ENCODE measurements at regions not wholly inside any gene's neighbourhood (a gene's known extent, or its start where the extent isn't known, plus 50 kb on each side); places are given as distances from the start of the nearest gene placed in this dataset.
"Not testable (repeated sequence)": the region's sequence is repeated elsewhere in the genome, so short reads cannot be mapped to it uniquely, and the experiment has no call there.

DNA sequence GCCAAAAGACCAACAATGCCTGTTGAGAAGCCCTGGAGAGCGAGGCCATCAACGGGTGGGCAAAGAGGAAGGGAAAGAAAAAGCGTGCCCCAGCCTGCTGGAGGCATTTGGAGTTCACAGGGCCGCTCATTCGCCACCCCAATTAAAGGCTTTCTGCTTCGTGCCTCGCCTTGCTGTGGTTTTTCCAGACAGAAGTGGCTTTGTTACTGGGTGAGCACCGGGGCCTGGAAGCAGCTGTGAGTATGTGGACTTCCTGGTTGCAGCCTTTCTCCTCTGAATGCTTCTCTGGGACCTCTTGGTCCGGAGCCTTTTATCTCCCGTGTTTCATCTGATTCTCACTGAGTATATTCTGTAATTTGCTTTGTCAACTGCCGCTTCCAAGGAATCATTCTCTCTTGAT lies 118.1 kb upstream of the EGR2 start:
- ChIA-PET POLR2A (no interaction called here), CTCF (no interaction called here)
- TF ChIP-seq CTBP1 (IDR thresholded peaks at IDR 0.05; ENCODE audit: borderline replicate concordance), result no peak
- no peak for DNase-seq (ENCODE audit: extremely low spot score)

DNA sequence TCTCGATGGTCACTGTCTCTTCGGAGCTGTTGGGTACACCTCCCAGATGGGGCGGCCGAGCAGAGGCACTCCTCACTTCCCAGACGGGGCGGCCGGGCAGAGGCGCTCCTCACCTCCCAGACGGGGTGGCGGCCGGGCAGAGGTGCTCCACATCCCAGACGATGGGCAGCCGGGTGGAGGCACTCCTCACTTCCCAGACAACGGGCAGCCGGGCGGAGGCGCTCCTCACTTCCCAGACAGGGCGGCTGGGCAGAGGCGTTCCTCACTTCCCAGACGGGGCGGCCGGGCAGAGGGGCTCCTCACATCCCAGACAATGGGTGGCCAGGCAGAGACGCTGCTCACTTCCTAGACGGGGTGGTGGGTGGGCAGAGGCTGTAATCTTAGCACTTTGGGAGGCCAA lies 112.6 kb upstream of the EGR2 start:
- POLR2A ChIA-PET; DNase-seq (ENCODE audit: extremely low spot score); CTCF ChIA-PET: not testable (repeated sequence)

DNA sequence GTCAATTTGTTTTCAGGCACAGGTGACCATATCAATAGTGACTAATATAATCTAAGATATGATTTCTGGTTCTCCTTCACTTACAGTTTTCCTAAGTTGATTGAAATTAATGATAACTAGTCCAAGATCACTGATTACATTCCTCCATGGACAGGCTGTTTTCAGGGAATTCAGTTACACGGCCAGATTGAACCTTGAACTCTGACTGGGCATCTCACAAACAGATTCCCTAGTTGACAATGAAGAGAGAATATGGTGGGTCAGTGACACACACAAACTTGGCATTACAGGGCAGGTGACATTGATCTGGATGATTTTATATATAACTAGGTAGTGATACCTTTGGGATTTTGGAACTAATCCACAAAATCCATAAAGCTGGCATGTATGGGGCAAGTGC lies 110.2 kb upstream of the EGR2 start:
- no peak for DNase-seq (ENCODE audit: extremely low spot score)
- TF ChIP-seq NFRKB (IDR thresholded peaks at IDR 0.05), result no peak
- CTCF ChIA-PET, result no interaction called here
- POLR2A ChIA-PET, result no interaction called here

DNA sequence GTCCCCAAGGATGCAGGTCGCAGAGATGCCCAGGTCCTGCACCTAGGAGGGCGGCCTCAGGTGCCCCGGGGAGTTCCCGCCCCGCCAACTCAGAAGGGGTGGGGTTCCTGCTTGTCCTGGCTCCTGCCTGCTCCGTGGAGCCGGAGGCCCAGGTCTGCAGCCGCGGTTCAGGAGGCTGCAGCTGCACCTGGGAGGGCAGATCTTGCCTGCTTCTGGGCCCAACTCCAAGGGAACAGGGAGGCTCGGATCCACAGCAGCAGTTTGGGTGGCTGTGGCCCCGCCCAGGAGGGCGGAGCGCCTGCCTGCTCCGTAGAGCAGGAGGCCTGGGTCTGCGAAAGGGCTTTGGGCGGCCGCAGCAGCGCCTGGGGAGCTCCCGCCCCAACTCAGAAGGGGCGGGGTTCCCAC lies 108.2 kb upstream of the EGR2 start:
- POLR2A ChIA-PET, result no interaction called here
- no peak for TF ChIP-seq FOXA1 (IDR thresholded peaks at IDR 0.05)
- no peak for TF ChIP-seq L3MBTL2 (conservative IDR thresholded peaks at IDR 0.05)
- CTCF ChIA-PET, result no interaction called here
- no peak for DNase-seq (ENCODE audit: extremely low spot score)

DNA sequence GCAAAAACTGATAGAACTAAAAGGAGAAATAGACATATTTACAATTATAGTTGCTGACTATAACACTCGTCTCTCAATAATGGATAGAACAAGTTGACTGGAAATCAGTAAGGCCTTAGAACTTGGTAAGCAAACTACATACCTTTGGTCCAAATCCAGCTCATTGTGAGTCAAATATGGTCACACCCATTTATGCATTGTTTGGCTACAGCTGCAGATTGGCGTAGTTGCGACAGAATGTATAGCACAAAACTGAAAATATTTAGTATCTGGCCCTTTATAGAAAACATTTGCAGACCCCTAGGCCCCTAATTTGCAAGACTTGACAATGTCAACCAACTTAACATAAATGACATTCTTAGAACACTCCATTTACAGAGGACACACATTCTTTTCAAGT lies 103.6 kb upstream of the EGR2 start:
- POLR2A ChIA-PET, result no interaction called here
- no peak for DNase-seq (ENCODE audit: extremely low spot score)
- TF ChIP-seq FOXK2 (IDR thresholded peaks at IDR 0.05) (no peak), HDGF (IDR thresholded peaks at IDR 0.05; ENCODE audit: borderline replicate concordance) (no peak), SP1 (IDR thresholded peaks at IDR 0.05) (no peak), TARDBP (IDR thresholded peaks at IDR 0.05) (no peak), ZNF384 (IDR thresholded peaks at IDR 0.05) (no peak)
- CTCF ChIA-PET, result no interaction called here

DNA sequence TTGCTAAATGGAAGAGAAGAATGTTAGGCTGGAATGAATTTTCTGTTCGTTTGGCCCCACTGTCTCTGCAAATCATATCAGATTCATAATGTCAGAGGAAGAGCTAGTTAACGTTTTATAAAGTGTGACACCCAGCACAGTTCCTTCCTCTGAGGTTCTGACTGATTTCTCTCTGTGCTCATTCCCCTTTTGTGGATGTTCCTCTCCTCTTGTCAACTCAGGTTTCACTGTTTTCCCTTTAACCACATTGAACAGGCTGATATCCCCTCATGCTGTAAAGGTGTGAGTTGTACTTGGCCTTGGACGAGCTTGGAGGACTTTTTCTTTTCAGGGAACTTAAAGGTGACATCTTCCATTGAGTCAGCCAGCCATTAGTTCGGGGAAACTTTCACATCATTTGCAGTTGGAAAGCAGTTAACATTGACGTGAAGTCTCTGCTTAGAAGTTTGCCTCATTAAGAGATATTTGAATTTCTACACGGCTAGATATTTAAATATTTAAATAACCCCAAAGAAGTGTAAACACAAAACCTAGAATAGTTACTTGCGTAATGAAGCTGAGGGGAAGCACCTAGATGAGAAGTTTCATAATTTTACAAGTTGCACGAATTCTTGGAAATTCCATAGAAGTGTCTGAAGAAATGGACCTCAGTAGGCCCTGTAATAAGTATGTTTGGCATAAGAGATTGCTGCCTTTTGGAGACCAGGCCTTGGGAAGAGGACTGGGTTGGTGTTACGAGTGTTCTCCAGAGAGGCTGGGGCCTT lies 101.5 kb upstream of the EGR2 start:
- no peak for TF ChIP-seq CTBP1 (IDR thresholded peaks at IDR 0.05; ENCODE audit: borderline replicate concordance)
- TF ChIP-seq BHLHE40 (IDR thresholded peaks at IDR 0.05; ENCODE audit: borderline replicate concordance), result no peak
- no peak for TF ChIP-seq TARDBP (IDR thresholded peaks at IDR 0.05)
- TF ChIP-seq SP1 (IDR thresholded peaks at IDR 0.05), result no peak
- no peak for TF ChIP-seq FOXA1 (IDR thresholded peaks at IDR 0.05)
- TF ChIP-seq FOXM1 (IDR thresholded peaks at IDR 0.05; ENCODE audit: borderline replicate concordance), result no peak
- no peak for TF ChIP-seq FOXK2 (IDR thresholded peaks at IDR 0.05)
- TF ChIP-seq L3MBTL2 (conservative IDR thresholded peaks at IDR 0.05), result no peak
- no peak for TF ChIP-seq NFRKB (IDR thresholded peaks at IDR 0.05)
- TF ChIP-seq, protein P1, sequence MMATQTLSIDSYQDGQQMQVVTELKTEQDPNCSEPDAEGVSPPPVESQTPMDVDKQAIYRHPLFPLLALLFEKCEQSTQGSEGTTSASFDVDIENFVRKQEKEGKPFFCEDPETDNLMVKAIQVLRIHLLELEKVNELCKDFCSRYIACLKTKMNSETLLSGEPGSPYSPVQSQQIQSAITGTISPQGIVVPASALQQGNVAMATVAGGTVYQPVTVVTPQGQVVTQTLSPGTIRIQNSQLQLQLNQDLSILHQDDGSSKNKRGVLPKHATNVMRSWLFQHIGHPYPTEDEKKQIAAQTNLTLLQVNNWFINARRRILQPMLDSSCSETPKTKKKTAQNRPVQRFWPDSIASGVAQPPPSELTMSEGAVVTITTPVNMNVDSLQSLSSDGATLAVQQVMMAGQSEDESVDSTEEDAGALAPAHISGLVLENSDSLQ (IDR thresholded peaks at IDR 0.05), result no peak
- no peak for TF ChIP-seq ARNT (IDR thresholded peaks at IDR 0.05)
- TF ChIP-seq SUZ12 (IDR thresholded peaks at IDR 0.05), result no peak
- TF ChIP-seq ZNF384 (IDR thresholded peaks at IDR 0.05), result no peak
- no peak for DNase-seq (ENCODE audit: extremely low spot score)
- ChIA-PET CTCF (no interaction called here), POLR2A (no interaction called here)

DNA sequence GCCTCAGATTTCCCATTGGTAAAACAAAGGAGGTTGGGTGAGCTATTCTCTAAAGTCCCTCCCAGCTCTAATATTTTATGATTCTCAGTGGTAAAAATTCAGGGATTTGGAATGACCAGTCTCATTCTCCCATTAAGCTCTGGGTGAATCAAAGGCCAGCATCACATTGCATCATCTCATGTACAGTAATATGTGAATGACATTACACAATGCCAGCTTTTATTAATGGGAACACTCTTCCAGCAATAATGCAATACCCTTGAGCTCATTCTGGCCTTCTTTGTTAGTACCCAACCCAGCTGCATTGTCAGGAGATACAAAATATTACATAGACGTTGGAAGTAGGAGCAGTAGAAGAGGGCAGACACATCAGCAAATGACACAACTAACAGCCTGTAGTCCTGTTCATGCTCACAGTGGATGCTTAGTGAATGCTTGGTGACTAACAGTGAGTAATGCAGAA lies 100.0 kb upstream of the EGR2 start:
- no peak for DNase-seq (ENCODE audit: extremely low spot score)
- POLR2A ChIA-PET, result no interaction called here
- TF ChIP-seq FOXK2 (IDR thresholded peaks at IDR 0.05) (no peak), CTBP1 (IDR thresholded peaks at IDR 0.05; ENCODE audit: borderline replicate concordance) (no peak), L3MBTL2 (conservative IDR thresholded peaks at IDR 0.05) (no peak), ELF4 (IDR thresholded peaks at IDR 0.05) (no peak), TARDBP (IDR thresholded peaks at IDR 0.05) (no peak), NFRKB (IDR thresholded peaks at IDR 0.05) (no peak), LEF1 (IDR thresholded peaks at IDR 0.05; ENCODE audit: borderline replicate concordance) (no peak), FOXA1 (IDR thresholded peaks at IDR 0.05) (no peak), FOXM1 (IDR thresholded peaks at IDR 0.05; ENCODE audit: borderline replicate concordance) (no peak), SUZ12 (IDR thresholded peaks at IDR 0.05) (no peak), ZNF384 (IDR thresholded peaks at IDR 0.05) (no peak), SP1 (IDR thresholded peaks at IDR 0.05) (no peak)
- TF ChIP-seq, protein P1 (IDR thresholded peaks at IDR 0.05), result no peak
- CTCF ChIA-PET, result no interaction called here

DNA sequence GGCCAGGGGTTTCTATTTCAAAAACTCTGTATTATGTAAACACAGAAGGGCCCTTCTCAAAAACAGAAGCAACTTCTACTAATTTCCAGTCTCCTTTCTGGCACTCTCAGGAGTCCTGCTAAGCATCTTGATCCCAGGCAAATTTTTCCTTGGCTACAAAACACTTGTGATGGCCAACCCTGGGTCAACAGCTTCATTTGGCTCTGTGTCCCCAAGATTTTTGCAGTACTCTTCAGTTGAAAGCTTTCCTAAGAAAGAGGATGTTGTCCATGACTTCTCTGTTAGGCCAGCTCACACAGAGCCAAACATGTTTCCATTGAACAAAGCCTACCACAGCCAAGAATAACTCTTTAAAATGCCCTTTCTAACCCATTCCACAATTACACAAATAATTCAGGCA lies 99.0 kb upstream of the EGR2 start:
- ChIA-PET POLR2A (no interaction called here), CTCF (no interaction called here)
- TF ChIP-seq, protein P1 (IDR thresholded peaks at IDR 0.05), result no peak
- no peak for TF ChIP-seq LEF1 (IDR thresholded peaks at IDR 0.05; ENCODE audit: borderline replicate concordance)
- TF ChIP-seq FOXM1 (IDR thresholded peaks at IDR 0.05; ENCODE audit: borderline replicate concordance), result no peak
- no peak for TF ChIP-seq FOXK2 (IDR thresholded peaks at IDR 0.05)
- TF ChIP-seq ELF4 (IDR thresholded peaks at IDR 0.05), result no peak
- no peak for TF ChIP-seq L3MBTL2 (conservative IDR thresholded peaks at IDR 0.05)
- TF ChIP-seq BHLHE40 (IDR thresholded peaks at IDR 0.05; ENCODE audit: borderline replicate concordance), result no peak
- no peak for TF ChIP-seq ARNT (IDR thresholded peaks at IDR 0.05)
- no peak for TF ChIP-seq ZNF384 (IDR thresholded peaks at IDR 0.05)
- TF ChIP-seq SP1 (IDR thresholded peaks at IDR 0.05), result no peak
- TF ChIP-seq SUZ12 (IDR thresholded peaks at IDR 0.05), result no peak
- no peak for TF ChIP-seq HDGF (IDR thresholded peaks at IDR 0.05; ENCODE audit: borderline replicate concordance)
- no peak for TF ChIP-seq FOXA1 (IDR thresholded peaks at IDR 0.05)
- no peak for TF ChIP-seq CTBP1 (IDR thresholded peaks at IDR 0.05; ENCODE audit: borderline replicate concordance)
- no peak for TF ChIP-seq NFRKB (IDR thresholded peaks at IDR 0.05)
- no peak for TF ChIP-seq TARDBP (IDR thresholded peaks at IDR 0.05)
- no peak for DNase-seq (ENCODE audit: extremely low spot score)
